Upper lobe of left lung (tissue), 6 donors: ENCODE measurements at regions not wholly inside any gene's neighbourhood (a gene's known extent, or its start where the extent isn't known, plus 50 kb on each side); places are given as distances from the start of the nearest gene placed in this dataset.

ENCODE experiments used
- ATAC-seq, 2 donors: fragments of 200-7000 bp; cut with Tn5 transposase; one replicate each; pipeline ENCODE4 v1.9.1; 2022; ENCODE audit warnings: mild to moderate bottlenecking in 2 of 2, moderate library complexity in 2 of 2; ENCODE audit not compliant: low FRiP score in 2 of 2
- DNase-seq, 2 donors: peaks; one replicate each; pipeline ENCODE4 v3.0.0-alpha.2; 2019 to 2020
- H3K27ac ChIP-seq, 4 donors: fragments of 200-600 bp; sonication (generic); one replicate each; pipeline ENCODE4 v1.5.1; 2016 to 2019
- H3K27me3 ChIP-seq, 4 donors: fragments of 200-600 bp; sonication (generic); one replicate each; pipeline ENCODE4 v1.5.1; 2017 to 2019
- H3K36me3 ChIP-seq, 4 donors: fragments of 200-600 bp; sonication (generic); one replicate each; pipeline ENCODE4 v1.5.1; 2016 to 2019
- H3K4me1 ChIP-seq, 4 donors: fragments of 200-600 bp; sonication (generic); one replicate each; pipeline ENCODE4 v1.5.1; 2018 to 2019
- H3K4me3 ChIP-seq, 4 donors: fragments of 200-600 bp; sonication (generic); one replicate each; pipeline ENCODE4 v1.5.1; 2017 to 2019; ENCODE audit warnings: mild to moderate bottlenecking in 2 of 4, moderate library complexity in 1 of 4
- H3K9me3 ChIP-seq, 4 donors: fragments of 200-600 bp; sonication (generic); one replicate each; pipeline ENCODE4 v1.5.1; 2018 to 2019
- EP300 ChIP-seq, 4 donors: sonication (generic); formaldehyde crosslinking; IDR thresholded peaks; one replicate each; pipeline ENCODE4 v1.5.1; 2017; ENCODE audit warnings: antibody characterized with exemption in 4 of 4, control low read depth in 2 of 4
- POLR2A ChIP-seq, 4 donors: fragments of 450-650 bp; IDR thresholded peaks; one replicate each; pipeline ENCODE4 v1.5.1; 2016 to 2017; ENCODE audit warnings: antibody characterized with exemption in 4 of 4, mild to moderate bottlenecking in 2 of 4
- POLR2AphosphoS5 ChIP-seq, 2 donors: sonication (generic); formaldehyde crosslinking; IDR thresholded peaks; one replicate each; pipeline ENCODE4 v1.5.1; 2017; ENCODE audit warnings: antibody characterized with exemption in 2 of 2
- WGBS, 2 donors: methylation state at CpG; one replicate each; pipeline ENCODE4 v1.1.5; 2017 to 2018; 5-methylcytosine and 5-hydroxymethylcytosine counted together
- TF ChIP-seq, protein P1 (sequence below), 6 experiments: fragments of 450-650 bp in 4 of 6; fragments of 200-600 bp in 2 of 6; sonication (generic) in 2 of 6; IDR thresholded peaks; one replicate each; pipeline ENCODE4 v1.5.1; 2016 to 2019; ENCODE audit warnings: antibody characterized with exemption in 6 of 6
- donor health status: DM: no; HTN: no; CAD: no; lungs with moderate emphysema.
- donor health status: DM: no; HTN: yes; CAD: no; lungs with severe emphysema.

DNA sequence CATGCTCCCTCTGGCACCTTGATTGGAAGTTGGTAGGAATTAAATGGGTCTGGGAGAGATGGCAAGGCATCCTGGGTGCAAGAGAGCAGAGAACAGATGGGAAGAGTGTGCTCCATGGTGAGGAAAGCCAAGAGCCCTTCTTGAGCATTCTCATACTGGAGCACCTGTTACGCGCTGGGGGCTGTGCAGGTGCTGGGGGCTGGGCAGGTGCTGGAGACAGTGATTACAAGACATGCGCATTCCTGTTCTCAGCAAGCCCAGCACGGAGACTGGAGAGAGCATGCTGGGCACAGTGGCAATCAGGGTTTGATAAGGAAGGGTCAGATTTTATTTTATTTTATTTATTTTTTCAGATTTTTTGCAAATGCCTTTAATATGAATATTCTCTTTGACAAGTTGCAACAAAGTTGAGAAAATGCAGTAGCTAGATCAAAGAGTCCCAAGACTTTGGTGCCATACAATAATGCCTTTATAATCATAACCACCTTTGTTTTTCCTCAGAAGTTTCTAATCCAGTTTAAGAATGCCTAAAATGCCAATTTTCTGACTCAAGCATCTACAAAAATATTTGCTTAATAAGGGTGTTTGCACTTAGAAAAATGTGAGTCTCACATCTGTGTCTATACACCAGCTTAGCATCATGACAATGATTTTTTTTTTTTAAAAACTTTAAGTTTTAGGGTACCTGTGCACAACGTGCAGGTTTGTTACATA lies 193.3 kb downstream of the RNF152 start:
- 76 to 86% methylated on average over 5 of the region's 5 CpGs for WGBS, 2 donors
- no peak overlapping the region for H3K4me3 ChIP-seq
- H3K36me3 ChIP-seq, result no peaks in the 10 kb centered on the region
- peaks cover 0 to 6% (median 0%) of the 10 kb centered on the region in 4 donors for H3K9me3 ChIP-seq
- H3K27me3 ChIP-seq, result no peaks in the 10 kb centered on the region
- no peak for TF ChIP-seq POLR2AphosphoS5 (IDR thresholded peaks at IDR 0.05)
- TF ChIP-seq POLR2A (IDR thresholded peaks at IDR 0.05), result no peak
- DNase-seq (peak in 1 of 2 donors; percentile 6), ATAC-seq (peak in 1 of 2 donors; percentile 37)
- H3K27ac ChIP-seq, result no peak overlapping the region
- H3K4me1 ChIP-seq, result no peaks in the 10 kb centered on the region

DNA sequence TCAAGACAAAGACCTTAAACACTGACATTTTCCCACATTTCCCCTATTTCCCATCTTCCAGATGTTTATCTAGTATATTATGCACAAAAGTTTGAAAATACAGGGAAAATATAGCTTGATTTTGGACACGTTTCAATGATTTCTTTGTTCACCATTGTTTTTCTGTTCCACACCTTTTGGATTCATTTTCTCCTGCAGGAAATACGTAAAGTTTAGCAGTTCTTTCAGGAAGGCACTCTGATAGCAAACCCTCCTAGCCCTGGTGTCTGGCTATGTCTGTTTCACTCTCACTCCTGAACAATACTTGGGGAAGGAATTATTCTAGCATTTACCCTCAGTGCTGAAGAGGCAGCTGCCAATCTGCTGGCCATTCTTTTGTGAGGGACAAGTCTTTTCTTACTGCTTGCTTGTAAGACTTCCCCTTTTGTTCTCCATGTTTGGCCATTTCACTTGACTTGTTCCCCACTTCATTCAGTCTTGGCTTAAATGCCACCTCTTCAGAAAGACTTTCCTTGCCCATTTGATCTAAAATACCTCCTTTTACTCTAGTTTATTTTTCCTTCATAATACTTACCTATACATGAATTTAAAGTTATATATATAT lies 195.4 kb downstream of the RNF152 start:
- H3K9me3 ChIP-seq, result peaks cover 0 to 6% (median 0%) of the 10 kb centered on the region in 4 donors
- no peaks in the 10 kb centered on the region for H3K4me1 ChIP-seq
- no peak overlapping the region for H3K4me3 ChIP-seq
- ATAC-seq, result no peak
- WGBS, 2 donors, result 70 to 75% methylated on average over 2 of the region's 2 CpGs
- DNase-seq, result no peak
- no peaks in the 10 kb centered on the region for H3K36me3 ChIP-seq
- no peak overlapping the region for H3K27ac ChIP-seq
- TF ChIP-seq, protein P1, sequence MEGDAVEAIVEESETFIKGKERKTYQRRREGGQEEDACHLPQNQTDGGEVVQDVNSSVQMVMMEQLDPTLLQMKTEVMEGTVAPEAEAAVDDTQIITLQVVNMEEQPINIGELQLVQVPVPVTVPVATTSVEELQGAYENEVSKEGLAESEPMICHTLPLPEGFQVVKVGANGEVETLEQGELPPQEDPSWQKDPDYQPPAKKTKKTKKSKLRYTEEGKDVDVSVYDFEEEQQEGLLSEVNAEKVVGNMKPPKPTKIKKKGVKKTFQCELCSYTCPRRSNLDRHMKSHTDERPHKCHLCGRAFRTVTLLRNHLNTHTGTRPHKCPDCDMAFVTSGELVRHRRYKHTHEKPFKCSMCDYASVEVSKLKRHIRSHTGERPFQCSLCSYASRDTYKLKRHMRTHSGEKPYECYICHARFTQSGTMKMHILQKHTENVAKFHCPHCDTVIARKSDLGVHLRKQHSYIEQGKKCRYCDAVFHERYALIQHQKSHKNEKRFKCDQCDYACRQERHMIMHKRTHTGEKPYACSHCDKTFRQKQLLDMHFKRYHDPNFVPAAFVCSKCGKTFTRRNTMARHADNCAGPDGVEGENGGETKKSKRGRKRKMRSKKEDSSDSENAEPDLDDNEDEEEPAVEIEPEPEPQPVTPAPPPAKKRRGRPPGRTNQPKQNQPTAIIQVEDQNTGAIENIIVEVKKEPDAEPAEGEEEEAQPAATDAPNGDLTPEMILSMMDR (IDR thresholded peaks at IDR 0.05), result no peak
- TF ChIP-seq POLR2A (IDR thresholded peaks at IDR 0.05) (no peak), POLR2AphosphoS5 (IDR thresholded peaks at IDR 0.05) (no peak), EP300 (IDR thresholded peaks at IDR 0.05) (no peak)
- H3K27me3 ChIP-seq, result no peaks in the 10 kb centered on the region

DNA sequence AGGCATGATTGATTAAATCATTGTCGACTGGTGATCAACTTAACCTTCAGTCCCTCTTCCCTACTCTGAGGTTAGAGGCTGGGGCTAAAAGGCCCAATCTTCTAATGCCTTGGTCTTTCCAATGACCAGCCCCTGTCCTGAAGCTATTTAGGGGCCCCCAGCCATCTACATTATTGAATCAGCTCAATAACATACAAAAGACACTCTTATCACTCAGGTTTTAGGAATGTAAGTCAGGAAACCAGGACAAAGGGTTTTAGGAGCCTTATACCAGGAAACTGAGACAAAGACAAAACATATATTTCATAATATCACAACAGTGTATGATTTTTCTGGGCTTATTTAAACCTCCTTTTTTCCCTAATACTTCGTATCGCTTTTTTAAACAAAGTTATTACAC lies 198.6 kb downstream of the RNF152 start:
- Histone ChIP-seq H3K36me3 (no peaks in the 10 kb centered on the region), H3K9me3 (peaks cover 0 to 6% (median 0%) of the 10 kb centered on the region in 4 donors), H3K27ac (no peak overlapping the region), H3K27me3 (no peaks in the 10 kb centered on the region), H3K4me1 (no peaks in the 10 kb centered on the region), H3K4me3 (no peak overlapping the region)
- DNase-seq (no peak), ATAC-seq (no peak)
- 88 to 95% methylated on average over 3 of the region's 3 CpGs for WGBS, 2 donors
- no peak for TF ChIP-seq EP300 (IDR thresholded peaks at IDR 0.05)
- TF ChIP-seq POLR2A (IDR thresholded peaks at IDR 0.05), result no peak
- no peak for TF ChIP-seq POLR2AphosphoS5 (IDR thresholded peaks at IDR 0.05)
- TF ChIP-seq, protein P1 (IDR thresholded peaks at IDR 0.05), result no peak

DNA sequence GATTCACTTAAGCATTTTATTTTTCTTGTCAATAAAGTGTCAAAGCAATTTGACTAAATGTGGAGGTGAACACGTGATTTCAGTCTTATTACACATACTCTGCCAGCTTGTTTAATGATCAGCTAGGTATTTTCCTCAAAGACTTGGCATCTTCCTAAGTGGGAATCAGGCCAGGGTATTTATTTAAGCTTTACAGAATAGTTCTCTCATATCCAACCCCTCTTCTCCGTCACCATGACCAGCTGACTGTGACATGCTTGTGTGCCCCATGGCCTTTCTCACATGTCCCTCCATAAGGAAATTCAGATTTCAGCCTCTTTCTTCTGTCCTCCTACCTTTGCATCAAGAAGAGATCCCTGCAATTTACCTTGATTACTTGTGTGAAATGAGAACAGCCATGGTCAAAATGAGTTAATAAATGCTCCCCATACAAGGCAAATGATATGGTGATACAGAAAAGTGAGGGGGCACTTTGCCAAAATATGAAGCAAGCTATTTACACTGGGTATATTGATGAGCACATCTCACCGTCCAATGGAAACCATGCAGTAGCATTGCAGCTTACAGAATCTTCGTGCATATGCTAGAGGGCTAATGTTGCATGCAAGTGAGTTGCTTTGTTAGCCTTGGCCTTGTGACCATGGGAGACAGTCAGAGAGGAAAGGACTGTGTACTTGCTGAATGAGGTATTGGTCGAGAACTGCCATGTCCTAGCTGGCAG lies 202.2 kb downstream of the RNF152 start:
- Histone ChIP-seq H3K36me3 (no peaks in the 10 kb centered on the region), H3K27me3 (no peaks in the 10 kb centered on the region), H3K27ac (no peak overlapping the region), H3K9me3 (peaks cover 0 to 5% (median 0%) of the 10 kb centered on the region in 4 donors), H3K4me1 (no peaks in the 10 kb centered on the region), H3K4me3 (no peak overlapping the region)
- TF ChIP-seq POLR2AphosphoS5 (IDR thresholded peaks at IDR 0.05), result no peak
- no peak for TF ChIP-seq EP300 (IDR thresholded peaks at IDR 0.05)
- TF ChIP-seq, protein P1 (IDR thresholded peaks at IDR 0.05), result no peak
- DNase-seq (no peak), ATAC-seq (no peak)
- 79 to 82% methylated on average over 5 of the region's 5 CpGs for WGBS, 2 donors

DNA sequence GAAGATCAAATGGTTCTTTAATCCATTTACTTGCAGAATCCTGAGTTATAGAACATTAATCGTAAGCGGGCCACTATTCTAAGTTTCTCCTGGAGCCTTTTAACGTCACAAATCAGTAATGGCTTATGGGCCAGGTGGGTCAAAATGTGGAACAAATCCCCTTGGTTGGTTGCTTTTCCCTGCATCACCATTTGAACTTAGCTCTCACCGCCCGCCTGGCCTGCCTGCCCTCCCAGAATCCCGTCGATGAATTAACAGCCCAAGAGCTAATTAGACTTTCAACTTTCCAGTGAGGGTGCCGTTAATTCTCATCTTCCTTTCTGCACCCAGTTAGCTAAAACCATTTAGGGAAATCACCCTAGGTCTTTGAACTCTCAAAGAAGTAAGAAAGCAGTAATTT lies 205.5 kb downstream of the RNF152 start:
- no peaks in the 10 kb centered on the region for H3K36me3 ChIP-seq
- no peak for TF ChIP-seq POLR2AphosphoS5 (IDR thresholded peaks at IDR 0.05)
- TF ChIP-seq, protein P1 (IDR thresholded peaks at IDR 0.05), result no peak
- no peak for TF ChIP-seq POLR2A (IDR thresholded peaks at IDR 0.05)
- TF ChIP-seq EP300 (IDR thresholded peaks at IDR 0.05), result no peak
- no peaks in the 10 kb centered on the region for H3K4me1 ChIP-seq
- no peak overlapping the region for H3K27ac ChIP-seq
- H3K27me3 ChIP-seq, result no peaks in the 10 kb centered on the region
- ATAC-seq (no peak), DNase-seq (peak in 1 of 2 donors; percentile 13)
- 94 to 95% methylated on average over 8 of the region's 8 CpGs for WGBS, 2 donors
- no peaks in the 10 kb centered on the region for H3K9me3 ChIP-seq
- H3K4me3 ChIP-seq, result no peak overlapping the region
